GM12891 (cell line): ENCODE measurements at regions not wholly inside any gene's neighbourhood (a gene's known extent, or its start where the extent isn't known, plus 50 kb on each side); places are given as distances from the start of the nearest gene placed in this dataset.

Experiments
- PAX5 ChIP-seq: IDR thresholded peaks from 2 replicates; pipeline ENCODE4 v1.6.1; 2011; ENCODE audit warnings: low read length, moderate library complexity, mild to moderate bottlenecking; ENCODE audit not compliant: insufficient read depth, severe bottlenecking
- POLR2A ChIP-seq: IDR thresholded peaks from 2 replicates; pipeline ENCODE4 v1.6.1; 2011; ENCODE audit warnings: low read depth, low read length, control low read depth
- POLR2AphosphoS5 ChIP-seq: IDR thresholded peaks from 2 replicates; pipeline ENCODE4 v1.6.1; 2011; ENCODE audit warnings: low read depth, low read length, control low read depth
- POU2F2 ChIP-seq: IDR thresholded peaks from 2 replicates; pipeline ENCODE4 v1.6.1; 2011; ENCODE audit warnings: low read depth, mild to moderate bottlenecking, control low read depth, low read length, moderate library complexity
- SPI1 ChIP-seq: IDR thresholded peaks from 2 replicates; pipeline ENCODE4 v1.6.1; 2011; ENCODE audit warnings: low read depth, low read length, control low read depth
- TAF1 ChIP-seq: IDR thresholded peaks from 2 replicates; pipeline ENCODE4 v1.6.1; 2011; ENCODE audit warnings: low read depth, low read length, control low read depth

GRCh38 chr6:140124498-140124897 lies 750.0 kb upstream of the CITED2 start:
- TF ChIP-seq POLR2AphosphoS5: no peak
- TF ChIP-seq POLR2A: no peak
- no peak for TF ChIP-seq TAF1
- no peak for TF ChIP-seq POU2F2
- TF ChIP-seq SPI1: no peak
- no peak for TF ChIP-seq PAX5
